GM23338 (cell line): ENCODE measurements at regions not wholly inside any gene's neighbourhood (a gene's known extent, or its start where the extent isn't known, plus 50 kb on each side); places are given as distances from the start of the nearest gene placed in this dataset.

Experiments used
- ATAC-seq: fragments of 200-7000 bp; cut with Tn5 transposase; 3 replicates; pipeline ENCODE4 v1.9.1; 2020
- DNase-seq: peaks from one replicate; pipeline ENCODE4 v3.0.0-alpha.2; 2015; ENCODE audit warnings: low spot score
- H2AFZ ChIP-seq: fragments of 200-600 bp; sonication (generic); 2 replicates; pipeline ENCODE4 v1.8.0; 2016; ENCODE audit warnings: antibody characterized with exemption, mild to moderate bottlenecking, moderate library complexity
- H3F3A ChIP-seq: fragments of 200-600 bp; sonication (generic); replicated peaks from 2 replicates; pipeline ENCODE4 v1.8.0; 2017; ENCODE audit warnings: antibody characterized with exemption, mixed run types, low read depth
- H3K27ac ChIP-seq: fragments of 200-600 bp; sonication (generic); 2 replicates; pipeline ENCODE4 v1.6.1; 2016; ENCODE audit warnings: low read depth
- H3K27me3 ChIP-seq: fragments of 200-600 bp; sonication (generic); 2 replicates; pipeline ENCODE4 v1.8.0; 2016; ENCODE audit warnings: mild to moderate bottlenecking, mixed run types, moderate library complexity; ENCODE audit not compliant: insufficient read depth
- H3K36me3 ChIP-seq: fragments of 200-600 bp; sonication (generic); 2 replicates; pipeline ENCODE4 v1.8.0; 2016; ENCODE audit warnings: mild to moderate bottlenecking; ENCODE audit not compliant: insufficient read depth
- H3K4me1 ChIP-seq: fragments of 200-600 bp; sonication (generic); 2 replicates; pipeline ENCODE4 v1.8.0; 2016; ENCODE audit warnings: mild to moderate bottlenecking, moderate library complexity; ENCODE audit not compliant: insufficient read depth
- H3K4me2 ChIP-seq: fragments of 200-600 bp; sonication (generic); 2 replicates; pipeline ENCODE4 v1.7.1; 2017; ENCODE audit warnings: mixed run types
- H3K4me3 ChIP-seq: fragments of 200-600 bp; sonication (generic); 2 replicates; pipeline ENCODE4 v1.6.1; 2016; ENCODE audit warnings: mixed run types
- H3K79me2 ChIP-seq: fragments of 200-600 bp; sonication (generic); replicated peaks from 2 replicates; pipeline ENCODE4 v1.8.0; 2017; ENCODE audit warnings: mild to moderate bottlenecking; ENCODE audit not compliant: insufficient read depth
- H3K9me2 ChIP-seq: fragments of 200-600 bp; sonication (generic); 2 replicates; pipeline ENCODE4 v1.8.0; 2017; ENCODE audit not compliant: insufficient read depth
- H4K20me1 ChIP-seq: fragments of 200-600 bp; sonication (generic); replicated peaks from 2 replicates; pipeline ENCODE4 v1.8.0; 2017; ENCODE audit warnings: mild to moderate bottlenecking; ENCODE audit not compliant: insufficient read depth
- H3K27ac Mint-ChIP-seq: 2 replicates; pipeline ENCODE4 v1.8.0; 2020; ENCODE audit warnings: inconsistent platforms, mild to moderate bottlenecking, moderate library complexity, mixed read lengths
- H3K27me3 Mint-ChIP-seq: 3 replicates; pipeline ENCODE4 v1.8.0; 2022; ENCODE audit warnings: low read depth, mild to moderate bottlenecking, moderate library complexity, mixed read lengths, inconsistent platforms; ENCODE audit not compliant: insufficient read depth, poor library complexity
- H3K36me3 Mint-ChIP-seq: 3 replicates; pipeline ENCODE4 v1.8.0; 2021; ENCODE audit warnings: low read depth, mild to moderate bottlenecking, inconsistent platforms, moderate library complexity, mixed read lengths
- H3K4me1 Mint-ChIP-seq: 3 replicates; pipeline ENCODE4 v1.8.0; 2020; ENCODE audit warnings: mild to moderate bottlenecking, inconsistent platforms, mixed read lengths
- H3K4me3 Mint-ChIP-seq: 3 replicates; pipeline ENCODE4 v1.8.0; 2021; ENCODE audit warnings: moderate library complexity, mild to moderate bottlenecking, inconsistent platforms, mixed read lengths
- H3K9me3 Mint-ChIP-seq: 3 replicates; pipeline ENCODE4 v1.8.0; 2020; ENCODE audit warnings: moderate library complexity, mild to moderate bottlenecking, inconsistent platforms, mixed read lengths
- CREB1 ChIP-seq: fragments of 250-450 bp; sonication (Bioruptor Pico); IDR thresholded peaks from 2 replicates; pipeline ENCODE4 v1.5.0; 2020; ENCODE audit warnings: low read depth, mild to moderate bottlenecking, moderate library complexity
- EZH2 ChIP-seq: fragments of 200-600 bp; sonication (generic); IDR thresholded peaks from one replicate; pipeline ENCODE4 v1.8.0; 2017; ENCODE audit warnings: antibody characterized with exemption, mild to moderate bottlenecking, low read depth; ENCODE audit not compliant: unreplicated experiment
- EZH2phosphoT487 ChIP-seq: fragments of 200-600 bp; sonication (generic); IDR thresholded peaks from one replicate; pipeline ENCODE4 v1.8.1; 2018; ENCODE audit warnings: antibody characterized with exemption; ENCODE audit not compliant: unreplicated experiment
- JUNB ChIP-seq: IDR thresholded peaks from one replicate; pipeline ENCODE4 v1.6.1; 2016; ENCODE audit warnings: antibody characterized with exemption; ENCODE audit not compliant: unreplicated experiment
- NANOG ChIP-seq: IDR thresholded peaks from 2 replicates; pipeline ENCODE4 v1.6.1; 2016; ENCODE audit warnings: antibody characterized with exemption, borderline replicate concordance
- POLR2AphosphoS5 ChIP-seq: IDR thresholded peaks from 2 replicates; pipeline ENCODE4 v1.6.1; 2016; ENCODE audit warnings: antibody characterized with exemption, low read depth
- STAT1 ChIP-seq: IDR thresholded peaks from one replicate; pipeline ENCODE4 v1.6.1; 2016; ENCODE audit warnings: antibody characterized with exemption; ENCODE audit not compliant: unreplicated experiment
- ZNF114 ChIP-seq: fragments of 250-450 bp; sonication (Bioruptor Pico); IDR thresholded peaks from 2 replicates; pipeline ENCODE4 v1.5.0; 2020; ENCODE audit warnings: mild to moderate bottlenecking, moderate library complexity
- ZNF331 ChIP-seq: fragments of 250-450 bp; sonication (Bioruptor Pico); IDR thresholded peaks from 2 replicates; pipeline ENCODE4 v1.5.0; 2020; ENCODE audit warnings: low read depth, mild to moderate bottlenecking, moderate library complexity
- TF ChIP-seq, protein P1 (sequence below), 2 experiments: fragments of 200-600 bp in 1 of 2; sonication (generic) in 1 of 2; conservative IDR thresholded peaks; 2 replicates each; pipeline versions ENCODE4 v1.5.1 to v1.6.1; 2016 to 2017; ENCODE audit warnings: antibody characterized with exemption in 2 of 2, low read depth in 2 of 2, mild to moderate bottlenecking in 2 of 2, moderate library complexity in 1 of 2
- TF ChIP-seq, protein P2 (sequence below): IDR thresholded peaks from 2 replicates; pipeline ENCODE4 v1.6.1; 2016; ENCODE audit warnings: antibody characterized with exemption
- TF ChIP-seq, protein P3 (sequence below): fragments of 250-450 bp; sonication (Bioruptor Pico); IDR thresholded peaks from 2 replicates; pipeline ENCODE4 v1.5.0; 2020; ENCODE audit warnings: mild to moderate bottlenecking, moderate library complexity

DNA sequence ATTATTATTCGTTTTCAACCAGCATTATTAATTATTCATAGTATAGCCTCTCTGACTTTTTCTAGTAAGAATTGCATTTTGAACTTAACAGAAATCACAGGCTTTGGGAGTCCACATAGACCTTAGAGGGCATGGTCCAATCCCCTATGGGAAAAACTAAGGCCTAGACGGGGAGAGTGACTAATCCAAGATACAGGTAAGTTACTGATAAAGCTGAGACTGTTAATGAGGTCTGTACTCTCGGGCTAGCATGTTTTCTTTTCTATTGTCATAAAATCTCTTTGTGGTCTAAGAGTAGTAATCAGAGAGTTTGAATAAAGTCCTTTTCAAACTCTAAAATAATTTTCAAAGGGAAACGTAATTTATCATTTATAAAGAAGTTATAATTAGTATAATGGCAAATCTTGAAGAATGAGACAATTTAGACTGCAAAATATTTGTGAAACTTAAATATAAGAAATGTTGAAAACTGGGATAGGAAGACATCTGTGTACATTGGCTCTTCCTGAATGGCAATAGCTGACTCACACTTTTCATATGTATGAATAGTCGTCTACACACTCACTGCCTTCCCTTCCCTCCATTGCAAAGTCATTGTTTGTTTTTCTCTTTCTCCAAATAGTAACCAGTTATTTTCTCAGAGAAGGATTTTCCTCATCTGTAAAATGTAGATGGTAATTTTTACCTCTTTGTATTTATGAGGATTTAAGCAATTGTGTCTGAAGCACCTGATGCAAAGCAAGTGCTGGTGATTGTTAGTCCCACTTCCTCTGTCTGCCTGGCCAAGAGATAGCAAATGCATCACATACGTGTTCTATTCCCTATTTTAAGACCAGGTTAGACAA is 207.9 kb upstream of the CD180 start:
- Histone ChIP-seq H3K4me1 (peaks cover 12% of the 10 kb centered on the region), H3K4me2 (no peak overlapping the region), H3K79me2 (no peaks in the 10 kb centered on the region), H3K4me3 (no peak overlapping the region), H3K9me2 (no peaks in the 10 kb centered on the region), H3K27ac (no peak overlapping the region), H3K27me3 (no peaks in the 10 kb centered on the region), H3K36me3 (no peaks in the 10 kb centered on the region), H3F3A (no peaks in the 10 kb centered on the region), H2AFZ (no peak overlapping the region), H4K20me1 (no peaks in the 10 kb centered on the region)
- TF ChIP-seq, protein P1, sequence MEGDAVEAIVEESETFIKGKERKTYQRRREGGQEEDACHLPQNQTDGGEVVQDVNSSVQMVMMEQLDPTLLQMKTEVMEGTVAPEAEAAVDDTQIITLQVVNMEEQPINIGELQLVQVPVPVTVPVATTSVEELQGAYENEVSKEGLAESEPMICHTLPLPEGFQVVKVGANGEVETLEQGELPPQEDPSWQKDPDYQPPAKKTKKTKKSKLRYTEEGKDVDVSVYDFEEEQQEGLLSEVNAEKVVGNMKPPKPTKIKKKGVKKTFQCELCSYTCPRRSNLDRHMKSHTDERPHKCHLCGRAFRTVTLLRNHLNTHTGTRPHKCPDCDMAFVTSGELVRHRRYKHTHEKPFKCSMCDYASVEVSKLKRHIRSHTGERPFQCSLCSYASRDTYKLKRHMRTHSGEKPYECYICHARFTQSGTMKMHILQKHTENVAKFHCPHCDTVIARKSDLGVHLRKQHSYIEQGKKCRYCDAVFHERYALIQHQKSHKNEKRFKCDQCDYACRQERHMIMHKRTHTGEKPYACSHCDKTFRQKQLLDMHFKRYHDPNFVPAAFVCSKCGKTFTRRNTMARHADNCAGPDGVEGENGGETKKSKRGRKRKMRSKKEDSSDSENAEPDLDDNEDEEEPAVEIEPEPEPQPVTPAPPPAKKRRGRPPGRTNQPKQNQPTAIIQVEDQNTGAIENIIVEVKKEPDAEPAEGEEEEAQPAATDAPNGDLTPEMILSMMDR (conservative IDR thresholded peaks at IDR 0.05; ENCODE audit: low read depth in 2 of 2), result no peak
- TF ChIP-seq ZNF331 (CRISPR knock-in tag) (no peak), POLR2AphosphoS5 (no peak)
- DNase-seq (no peak), ATAC-seq (no peak)
- no peaks in the 10 kb centered on the region for H3K36me3 Mint-ChIP-seq
- no peak overlapping the region for H3K27ac Mint-ChIP-seq
- peaks cover 3% of the 10 kb centered on the region for H3K27me3 Mint-ChIP-seq
- H3K4me3 Mint-ChIP-seq, result no peak overlapping the region
- peaks cover 25% of the 10 kb centered on the region for H3K4me1 Mint-ChIP-seq
- H3K9me3 Mint-ChIP-seq, result no peaks in the 10 kb centered on the region

DNA sequence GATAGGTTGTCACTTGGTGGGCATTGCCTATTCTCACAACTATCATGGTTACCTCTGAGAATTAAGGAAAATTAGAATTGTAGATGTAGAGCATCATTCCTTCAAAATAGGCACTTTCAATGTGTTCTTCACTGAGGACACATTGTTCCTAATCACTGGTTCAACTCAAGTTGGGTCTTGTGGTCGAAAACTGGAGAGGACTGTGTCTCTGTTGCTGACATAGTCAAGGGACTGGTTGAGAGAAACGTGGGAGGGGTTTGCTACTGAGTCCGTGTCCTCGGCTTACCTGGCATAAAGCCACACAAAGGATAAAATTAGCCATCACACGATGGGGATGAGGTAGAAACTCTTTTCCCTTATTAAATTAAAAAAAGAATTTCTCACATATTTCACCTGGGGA is 205.9 kb upstream of the CD180 start:
- H3K36me3 ChIP-seq, result no peaks in the 10 kb centered on the region
- H3K9me3 Mint-ChIP-seq, result no peaks in the 10 kb centered on the region
- H3K4me2 ChIP-seq, result no peak overlapping the region
- H4K20me1 ChIP-seq, result no peaks in the 10 kb centered on the region
- peaks cover 16% of the 10 kb centered on the region for H3K4me1 ChIP-seq
- H3K4me3 Mint-ChIP-seq, result no peak overlapping the region
- no peak overlapping the region for H3K27ac Mint-ChIP-seq
- H3K9me2 ChIP-seq, result no peaks in the 10 kb centered on the region
- ATAC-seq (no peak), DNase-seq (no peak)
- no peaks in the 10 kb centered on the region for H3K79me2 ChIP-seq
- peak overlapping the region; percentile 39; the same call in 1 of the 2 replicates for H2AFZ ChIP-seq
- H3K27ac ChIP-seq, result no peak overlapping the region
- no peaks in the 10 kb centered on the region for H3K27me3 ChIP-seq
- H3K36me3 Mint-ChIP-seq, result no peaks in the 10 kb centered on the region
- H3F3A ChIP-seq, result no peaks in the 10 kb centered on the region
- peaks cover 29% of the 10 kb centered on the region for H3K4me1 Mint-ChIP-seq
- H3K27me3 Mint-ChIP-seq, result peaks cover 4% of the 10 kb centered on the region
- H3K4me3 ChIP-seq, result no peak overlapping the region
- TF ChIP-seq EZH2, result no peak
- no peak for TF ChIP-seq CREB1 (CRISPR knock-in tag)
- TF ChIP-seq, protein P2, sequence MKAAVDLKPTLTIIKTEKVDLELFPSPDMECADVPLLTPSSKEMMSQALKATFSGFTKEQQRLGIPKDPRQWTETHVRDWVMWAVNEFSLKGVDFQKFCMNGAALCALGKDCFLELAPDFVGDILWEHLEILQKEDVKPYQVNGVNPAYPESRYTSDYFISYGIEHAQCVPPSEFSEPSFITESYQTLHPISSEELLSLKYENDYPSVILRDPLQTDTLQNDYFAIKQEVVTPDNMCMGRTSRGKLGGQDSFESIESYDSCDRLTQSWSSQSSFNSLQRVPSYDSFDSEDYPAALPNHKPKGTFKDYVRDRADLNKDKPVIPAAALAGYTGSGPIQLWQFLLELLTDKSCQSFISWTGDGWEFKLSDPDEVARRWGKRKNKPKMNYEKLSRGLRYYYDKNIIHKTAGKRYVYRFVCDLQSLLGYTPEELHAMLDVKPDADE, result no peak
- TF ChIP-seq ZNF331 (CRISPR knock-in tag), result no peak
- no peak for TF ChIP-seq EZH2phosphoT487
- TF ChIP-seq NANOG, result no peak
- TF ChIP-seq JUNB, result no peak
- no peak for TF ChIP-seq STAT1
- TF ChIP-seq POLR2AphosphoS5, result no peak
- no peak for TF ChIP-seq ZNF114 (CRISPR knock-in tag)
- TF ChIP-seq, protein P3, sequence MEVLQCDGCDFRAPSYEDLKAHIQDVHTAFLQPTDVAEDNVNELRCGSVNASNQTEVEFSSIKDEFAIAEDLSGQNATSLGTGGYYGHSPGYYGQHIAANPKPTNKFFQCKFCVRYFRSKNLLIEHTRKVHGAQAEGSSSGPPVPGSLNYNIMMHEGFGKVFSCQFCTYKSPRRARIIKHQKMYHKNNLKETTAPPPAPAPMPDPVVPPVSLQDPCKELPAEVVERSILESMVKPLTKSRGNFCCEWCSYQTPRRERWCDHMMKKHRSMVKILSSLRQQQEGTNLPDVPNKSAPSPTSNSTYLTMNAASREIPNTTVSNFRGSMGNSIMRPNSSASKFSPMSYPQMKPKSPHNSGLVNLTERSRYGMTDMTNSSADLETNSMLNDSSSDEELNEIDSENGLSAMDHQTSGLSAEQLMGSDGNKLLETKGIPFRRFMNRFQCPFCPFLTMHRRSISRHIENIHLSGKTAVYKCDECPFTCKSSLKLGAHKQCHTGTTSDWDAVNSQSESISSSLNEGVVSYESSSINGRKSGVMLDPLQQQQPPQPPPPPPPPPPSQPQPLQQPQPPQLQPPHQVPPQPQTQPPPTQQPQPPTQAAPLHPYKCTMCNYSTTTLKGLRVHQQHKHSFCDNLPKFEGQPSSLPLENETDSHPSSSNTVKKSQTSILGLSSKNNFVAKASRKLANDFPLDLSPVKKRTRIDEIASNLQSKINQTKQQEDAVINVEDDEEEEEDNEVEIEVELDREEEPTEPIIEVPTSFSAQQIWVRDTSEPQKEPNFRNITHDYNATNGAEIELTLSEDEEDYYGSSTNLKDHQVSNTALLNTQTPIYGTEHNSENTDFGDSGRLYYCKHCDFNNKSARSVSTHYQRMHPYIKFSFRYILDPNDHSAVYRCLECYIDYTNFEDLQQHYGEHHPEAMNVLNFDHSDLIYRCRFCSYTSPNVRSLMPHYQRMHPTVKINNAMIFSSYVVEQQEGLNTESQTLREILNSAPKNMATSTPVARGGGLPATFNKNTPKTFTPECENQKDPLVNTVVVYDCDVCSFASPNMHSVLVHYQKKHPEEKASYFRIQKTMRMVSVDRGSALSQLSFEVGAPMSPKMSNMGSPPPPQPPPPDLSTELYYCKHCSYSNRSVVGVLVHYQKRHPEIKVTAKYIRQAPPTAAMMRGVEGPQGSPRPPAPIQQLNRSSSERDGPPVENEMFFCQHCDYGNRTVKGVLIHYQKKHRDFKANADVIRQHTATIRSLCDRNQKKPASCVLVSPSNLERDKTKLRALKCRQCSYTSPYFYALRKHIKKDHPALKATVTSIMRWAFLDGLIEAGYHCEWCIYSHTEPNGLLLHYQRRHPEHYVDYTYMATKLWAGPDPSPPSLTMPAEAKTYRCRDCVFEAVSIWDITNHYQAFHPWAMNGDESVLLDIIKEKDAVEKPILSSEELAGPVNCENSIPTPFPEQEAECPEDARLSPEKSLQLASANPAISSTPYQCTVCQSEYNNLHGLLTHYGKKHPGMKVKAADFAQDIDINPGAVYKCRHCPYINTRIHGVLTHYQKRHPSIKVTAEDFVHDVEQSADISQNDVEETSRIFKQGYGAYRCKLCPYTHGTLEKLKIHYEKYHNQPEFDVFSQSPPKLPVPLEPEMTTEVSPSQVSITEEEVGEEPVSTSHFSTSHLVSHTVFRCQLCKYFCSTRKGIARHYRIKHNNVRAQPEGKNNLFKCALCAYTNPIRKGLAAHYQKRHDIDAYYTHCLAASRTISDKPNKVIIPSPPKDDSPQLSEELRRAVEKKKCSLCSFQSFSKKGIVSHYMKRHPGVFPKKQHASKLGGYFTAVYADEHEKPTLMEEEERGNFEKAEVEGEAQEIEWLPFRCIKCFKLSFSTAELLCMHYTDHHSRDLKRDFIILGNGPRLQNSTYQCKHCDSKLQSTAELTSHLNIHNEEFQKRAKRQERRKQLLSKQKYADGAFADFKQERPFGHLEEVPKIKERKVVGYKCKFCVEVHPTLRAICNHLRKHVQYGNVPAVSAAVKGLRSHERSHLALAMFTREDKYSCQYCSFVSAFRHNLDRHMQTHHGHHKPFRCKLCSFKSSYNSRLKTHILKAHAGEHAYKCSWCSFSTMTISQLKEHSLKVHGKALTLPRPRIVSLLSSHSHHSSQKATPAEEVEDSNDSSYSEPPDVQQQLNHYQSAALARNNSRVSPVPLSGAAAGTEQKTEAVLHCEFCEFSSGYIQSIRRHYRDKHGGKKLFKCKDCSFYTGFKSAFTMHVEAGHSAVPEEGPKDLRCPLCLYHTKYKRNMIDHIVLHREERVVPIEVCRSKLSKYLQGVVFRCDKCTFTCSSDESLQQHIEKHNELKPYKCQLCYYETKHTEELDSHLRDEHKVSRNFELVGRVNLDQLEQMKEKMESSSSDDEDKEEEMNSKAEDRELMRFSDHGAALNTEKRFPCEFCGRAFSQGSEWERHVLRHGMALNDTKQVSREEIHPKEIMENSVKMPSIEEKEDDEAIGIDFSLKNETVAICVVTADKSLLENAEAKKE, result no peak
